GM06990 (cell line): ENCODE measurements at regions not wholly inside any gene's neighbourhood (a gene's known extent, or its start where the extent isn't known, plus 50 kb on each side); places are given as distances from the start of the nearest gene placed in this dataset.

Experiments used
- DNase-seq: peaks from one replicate; pipeline ENCODE4 v3.0.0-alpha.2; 2011; ENCODE audit not compliant: insufficient read length; ENCODE audit errors: extremely low read depth
- H3K27me3 ChIP-seq: replicated peaks from 2 replicates; pipeline ENCODE4 v1.6.0; 2011; ENCODE audit warnings: low read length; ENCODE audit not compliant: control insufficient read depth, insufficient read depth
- H3K36me3 ChIP-seq: 2 replicates; pipeline ENCODE4 v1.5.1; 2011; ENCODE audit warnings: low read length; ENCODE audit not compliant: control insufficient read depth, insufficient read depth
- H3K4me3 ChIP-seq: replicated peaks from 2 replicates; pipeline ENCODE4 v1.5.1; 2011; ENCODE audit warnings: low read depth, mild to moderate bottlenecking, control low read depth, low read length
- TF ChIP-seq, protein P1 (sequence below): IDR thresholded peaks from 2 replicates; pipeline ENCODE4 v1.5.1; 2011; ENCODE audit warnings: low read length, control low read depth, mild to moderate bottlenecking, inconsistent platforms; ENCODE audit not compliant: insufficient read depth, poor library complexity, severe bottlenecking

DNA sequence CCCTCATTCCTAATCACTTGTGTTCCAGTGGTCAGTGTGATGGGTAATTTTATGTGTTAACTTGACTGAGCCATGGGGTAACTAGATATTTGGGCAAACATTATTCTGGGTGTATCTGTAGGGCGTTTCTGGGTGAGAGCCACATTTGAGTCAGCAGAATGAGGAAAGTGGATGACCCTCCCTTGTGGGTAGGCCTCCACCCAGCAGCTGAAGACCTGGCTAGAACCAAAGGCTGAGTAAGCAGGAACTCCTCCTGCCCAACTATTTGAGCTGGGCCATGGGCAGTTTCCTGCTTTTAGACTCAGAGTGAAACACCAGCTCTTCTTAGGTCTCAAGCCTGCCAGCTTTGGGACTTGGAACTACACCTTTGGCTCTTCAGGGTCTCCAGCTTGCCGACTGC is 141.8 kb downstream of the ACKR3 start:
- TF ChIP-seq, protein P1, sequence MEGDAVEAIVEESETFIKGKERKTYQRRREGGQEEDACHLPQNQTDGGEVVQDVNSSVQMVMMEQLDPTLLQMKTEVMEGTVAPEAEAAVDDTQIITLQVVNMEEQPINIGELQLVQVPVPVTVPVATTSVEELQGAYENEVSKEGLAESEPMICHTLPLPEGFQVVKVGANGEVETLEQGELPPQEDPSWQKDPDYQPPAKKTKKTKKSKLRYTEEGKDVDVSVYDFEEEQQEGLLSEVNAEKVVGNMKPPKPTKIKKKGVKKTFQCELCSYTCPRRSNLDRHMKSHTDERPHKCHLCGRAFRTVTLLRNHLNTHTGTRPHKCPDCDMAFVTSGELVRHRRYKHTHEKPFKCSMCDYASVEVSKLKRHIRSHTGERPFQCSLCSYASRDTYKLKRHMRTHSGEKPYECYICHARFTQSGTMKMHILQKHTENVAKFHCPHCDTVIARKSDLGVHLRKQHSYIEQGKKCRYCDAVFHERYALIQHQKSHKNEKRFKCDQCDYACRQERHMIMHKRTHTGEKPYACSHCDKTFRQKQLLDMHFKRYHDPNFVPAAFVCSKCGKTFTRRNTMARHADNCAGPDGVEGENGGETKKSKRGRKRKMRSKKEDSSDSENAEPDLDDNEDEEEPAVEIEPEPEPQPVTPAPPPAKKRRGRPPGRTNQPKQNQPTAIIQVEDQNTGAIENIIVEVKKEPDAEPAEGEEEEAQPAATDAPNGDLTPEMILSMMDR = no peak
- Histone ChIP-seq H3K36me3 (no peaks in the 10 kb centered on the region), H3K27me3 (no peaks in the 10 kb centered on the region; the same call in none of the 2 replicates), H3K4me3 (no peak overlapping the region)
- DNase-seq = no peak

DNA sequence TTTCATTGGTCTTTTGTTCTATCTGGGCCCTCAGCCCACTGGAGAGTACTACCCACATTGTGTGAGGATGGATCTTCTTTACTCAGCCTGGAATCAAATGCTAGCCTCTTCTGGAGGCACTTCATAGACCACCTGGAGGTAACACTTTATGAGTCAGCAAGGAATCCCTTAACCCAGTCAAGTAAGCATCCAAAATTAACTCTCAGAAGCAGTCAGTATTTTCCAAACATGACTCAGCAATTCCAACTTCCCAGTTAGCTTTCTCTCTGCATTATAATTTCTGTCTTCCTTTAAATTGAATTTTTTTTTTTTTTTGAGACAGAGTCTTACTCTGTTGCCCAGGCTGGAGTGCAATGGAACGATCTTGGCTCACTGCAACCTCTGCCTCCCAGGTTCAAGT is 142.7 kb downstream of the ACKR3 start:
- TF ChIP-seq, protein P1 = no peak
- H3K27me3 ChIP-seq = no peaks in the 10 kb centered on the region; the same call in none of the 2 replicates
- H3K36me3 ChIP-seq = no peaks in the 10 kb centered on the region
- no peak for DNase-seq
- H3K4me3 ChIP-seq = no peak overlapping the region

DNA sequence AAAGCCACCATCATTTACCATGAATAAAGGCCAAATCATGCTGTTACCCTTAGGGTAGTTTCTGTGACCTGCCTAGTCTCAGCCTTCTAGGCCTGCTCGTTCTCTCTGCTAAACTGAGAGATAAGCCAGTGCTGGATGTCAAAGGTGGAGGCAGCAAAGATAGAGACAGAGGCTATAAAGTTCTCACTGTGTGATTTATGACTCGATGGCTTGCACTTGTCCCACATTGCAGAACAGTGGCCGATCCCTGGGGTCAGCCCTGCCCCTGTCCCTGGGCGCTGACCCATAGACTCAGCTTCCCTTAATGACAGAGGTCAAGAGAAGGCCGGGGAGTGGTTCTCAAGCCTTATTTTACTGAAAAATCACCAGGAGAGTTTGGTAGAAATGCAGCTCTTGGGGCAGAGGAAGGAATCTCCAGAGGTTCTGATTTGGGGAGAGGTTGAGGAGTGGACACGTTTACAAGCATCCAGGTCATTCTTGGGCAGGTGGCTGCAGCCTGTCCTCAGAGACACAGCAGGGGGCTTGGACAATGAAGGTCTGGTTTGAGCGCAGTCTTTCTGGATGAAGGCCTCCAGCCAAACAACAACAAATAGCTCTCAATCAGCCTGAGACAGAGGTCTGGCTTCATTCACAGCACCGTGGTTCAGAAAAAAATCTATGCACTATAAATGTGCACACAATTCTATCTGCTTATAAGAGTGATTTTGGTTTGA is 143.5 kb downstream of the ACKR3 start:
- Histone ChIP-seq H3K4me3 (no peak overlapping the region), H3K36me3 (no peaks in the 10 kb centered on the region), H3K27me3 (no peaks in the 10 kb centered on the region; the same call in none of the 2 replicates)
- no peak for DNase-seq
- TF ChIP-seq, protein P1 = no peak

DNA sequence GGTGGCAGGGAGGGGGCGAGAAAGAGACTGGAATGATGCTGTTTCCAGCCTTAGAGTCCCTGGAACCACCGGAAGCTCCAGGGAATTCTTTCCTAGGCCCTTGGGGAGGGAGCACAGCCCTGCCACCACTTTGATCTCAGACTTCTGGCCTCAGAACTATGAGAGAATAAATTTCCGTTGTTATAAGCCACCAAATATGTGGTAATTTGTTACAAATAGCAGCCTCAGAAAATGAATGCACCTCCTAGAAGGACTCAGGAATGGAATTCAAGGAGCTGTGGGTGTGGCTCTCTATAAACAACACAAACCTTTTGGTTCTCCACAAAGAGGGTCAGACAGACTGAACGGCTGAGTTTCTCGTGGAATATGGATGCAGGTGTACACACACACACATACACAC is 144.5 kb downstream of the ACKR3 start:
- no peaks in the 10 kb centered on the region for H3K36me3 ChIP-seq
- peaks cover under 1% of the 10 kb centered on the region for H3K27me3 ChIP-seq
- no peak for DNase-seq
- no peak overlapping the region for H3K4me3 ChIP-seq
- TF ChIP-seq, protein P1 = no peak

DNA sequence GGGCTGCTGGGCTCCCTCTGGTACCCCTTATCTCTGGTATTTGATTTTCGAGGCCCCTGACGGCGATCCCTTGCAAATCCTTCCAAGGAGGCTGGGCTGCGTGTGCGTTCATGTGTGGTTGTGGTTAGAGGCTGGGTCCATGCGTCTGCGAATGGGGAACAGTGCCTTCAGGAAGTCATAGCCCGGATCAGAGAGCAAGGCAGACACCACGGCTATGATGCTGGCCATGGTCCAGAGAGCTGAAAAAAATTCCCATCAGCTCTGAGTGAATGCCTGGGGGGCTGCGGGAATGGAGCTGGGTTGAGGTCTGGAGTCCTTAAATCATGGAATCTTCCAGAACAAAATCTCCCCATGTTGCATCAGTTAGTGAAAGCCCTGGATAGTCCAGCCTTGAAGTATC is 145.5 kb downstream of the ACKR3 start:
- peaks cover 2% of the 10 kb centered on the region for H3K27me3 ChIP-seq

More for the DNA sequence above, 145.5 kb downstream of the ACKR3 start:
- DNase-seq = no peak
- Histone ChIP-seq H3K36me3 (no peaks in the 10 kb centered on the region), H3K4me3 (no peak overlapping the region)
- TF ChIP-seq, protein P1 = no peak
